GM12878 (cell line): ENCODE measurements at regions not wholly inside any gene's neighbourhood (a gene's known extent, or its start where the extent isn't known, plus 50 kb on each side); places are given as distances from the start of the nearest gene placed in this dataset.

Source experiments
- ATAC-seq: fragments of 200-7000 bp; cut with Tn5 transposase; 3 replicates; pipeline ENCODE4 v1.9.1; 2020; ENCODE audit warnings: mild to moderate bottlenecking, moderate library complexity
- BruUV-seq: library from RNA; stranded (reverse); fragments of 400-500 nt; replicated peaks from 2 replicates; lab custom pipeline; 2021; lab: Mats Ljungman, UMichigan
- CTCF ChIA-PET: fragments of 300-600 bp; sonication (Branson Sonifier 250); formaldehyde crosslinking; extraction: SDS; loops from one replicate; lab custom pipeline; 2021; ENCODE audit warnings: inconsistent platforms; lab: Yijun Ruan, JAX
- POLR2A ChIA-PET: fragments of 350-600 bp; formaldehyde crosslinking; extraction: SDS; loops from one replicate; lab custom pipeline; 2021; ENCODE audit warnings: inconsistent platforms; lab: Charles Lee
- RAD21 ChIA-PET: fragments of 300-600 bp; sonication (Branson Sonifier 250); formaldehyde crosslinking; loops from one replicate; lab custom pipeline; 2023; ENCODE audit warnings: antibody characterized with exemption; ENCODE audit not compliant: unreplicated experiment; lab: Charles Lee
- SMC1A ChIA-PET: fragments of 300-600 bp; sonication (Branson Sonifier 250); formaldehyde crosslinking; loops from one replicate; lab custom pipeline; 2023; ENCODE audit not compliant: unreplicated experiment, uncharacterized antibody; lab: Charles Lee
- DNase-seq: peaks from one replicate; pipeline ENCODE4 v3.0.0-alpha.2; 2011; ENCODE audit warnings: low read depth, low spot score
- FAIRE-seq: peaks from 3 replicates; lab custom pipeline; 2011; peaks lifted over from hg19 to GRCh38; lab: Jason Lieb, UNC
- H2AFZ ChIP-seq: 2 replicates; pipeline ENCODE4 v1.6.0; 2011; ENCODE audit warnings: low read depth, low read length, control low read depth; ENCODE audit not compliant: control insufficient read depth
- H3K27ac ChIP-seq: 2 replicates; pipeline ENCODE4 v1.5.1; 2011; ENCODE audit warnings: control low read depth; ENCODE audit not compliant: control insufficient read depth, insufficient read depth
- H3K27me3 ChIP-seq, 2 experiments: replicated peaks in 1 of 2; 2 replicates each; pipeline versions ENCODE4 v1.6.0 to v1.6.1; 2011; ENCODE audit warnings: low read length in 1 of 2; ENCODE audit not compliant: control insufficient read depth in 2 of 2, insufficient read depth in 2 of 2
- H3K36me3 ChIP-seq, 2 experiments: 2 replicates each; pipeline ENCODE4 v1.5.1; 2011; ENCODE audit warnings: low read length in 1 of 2; ENCODE audit not compliant: control insufficient read depth in 2 of 2, insufficient read depth in 2 of 2
- H3K4me1 ChIP-seq: 2 replicates; pipeline ENCODE4 v1.6.1; 2011; ENCODE audit warnings: mild to moderate bottlenecking, low read length, moderate library complexity, mixed read lengths; ENCODE audit not compliant: control insufficient read depth, insufficient read depth
- H3K4me2 ChIP-seq: 2 replicates; pipeline ENCODE4 v1.6.0; 2011; ENCODE audit warnings: control low read depth; ENCODE audit not compliant: control insufficient read depth, insufficient read depth
- H3K4me3 ChIP-seq: fragments of 200-600 bp; sonication (generic); 2 replicates; pipeline ENCODE4 v1.5.1; 2016
- H3K79me2 ChIP-seq: 2 replicates; pipeline ENCODE4 v1.6.0; 2011; ENCODE audit warnings: low read length; ENCODE audit not compliant: control insufficient read depth, insufficient read depth
- H3K9ac ChIP-seq: 2 replicates; pipeline ENCODE4 v1.8.0; 2011; ENCODE audit warnings: low read length, control low read depth, mixed read lengths; ENCODE audit not compliant: control insufficient read depth, insufficient read depth
- H3K9me3 ChIP-seq: replicated peaks from 3 replicates; pipeline ENCODE4 v1.5.1; 2011; ENCODE audit warnings: mild to moderate bottlenecking, low read length; ENCODE audit not compliant: control insufficient read depth, insufficient read depth
- H4K20me1 ChIP-seq: 2 replicates; pipeline ENCODE4 v1.6.0; 2011; ENCODE audit not compliant: control insufficient read depth, insufficient read depth
- BCL3 ChIP-seq: IDR thresholded peaks from 2 replicates; pipeline ENCODE4 v1.6.1; 2011; ENCODE audit warnings: borderline replicate concordance, low read depth, mild to moderate bottlenecking, moderate library complexity, low read length; ENCODE audit not compliant: insufficient read depth, poor library complexity, severe bottlenecking
- FOS ChIP-seq: IDR thresholded peaks from 3 replicates; pipeline ENCODE4 v1.6.1; 2011; ENCODE audit warnings: borderline replicate concordance; ENCODE audit not compliant: insufficient read length; ENCODE audit errors: extremely low read depth
- HDAC2 ChIP-seq: fragments of 200-600 bp; sonication (generic); IDR thresholded peaks from 2 replicates; pipeline ENCODE4 v1.6.1; 2017
- IKZF1 ChIP-seq: fragments of 450-650 bp; conservative IDR thresholded peaks from 2 replicates; pipeline ENCODE4 v1.6.1; 2017; ENCODE audit warnings: antibody characterized with exemption, mild to moderate bottlenecking
- JUNB ChIP-seq: IDR thresholded peaks from 2 replicates; pipeline ENCODE4 v1.6.1; 2016; ENCODE audit warnings: antibody characterized with exemption, mild to moderate bottlenecking
- JUND ChIP-seq: IDR thresholded peaks from 2 replicates; pipeline ENCODE4 v1.6.1; 2012; ENCODE audit warnings: low read depth, mild to moderate bottlenecking, low read length, improper control_type of control experiment, moderate library complexity
- KLF5 ChIP-seq: fragments of 450-650 bp; IDR thresholded peaks from 2 replicates; pipeline ENCODE4 v1.6.1; 2014; ENCODE audit warnings: mild to moderate bottlenecking; ENCODE audit not compliant: partially characterized antibody
- NFYA ChIP-seq: IDR thresholded peaks from 2 replicates; pipeline ENCODE4 v1.6.1; 2011; ENCODE audit warnings: low read depth, mild to moderate bottlenecking, low read length, improper control_type of control experiment, borderline replicate concordance
- NRF1 ChIP-seq: conservative IDR thresholded peaks from 2 replicates; pipeline ENCODE4 v1.6.1; 2011; ENCODE audit warnings: mild to moderate bottlenecking, low read depth, low read length, improper control_type of control experiment
- POLR2A ChIP-seq: IDR thresholded peaks from 2 replicates; pipeline ENCODE4 v1.6.1; 2011; ENCODE audit warnings: low read depth, mild to moderate bottlenecking, low read length
- POLR2AphosphoS5 ChIP-seq: IDR thresholded peaks from 2 replicates; pipeline ENCODE4 v1.6.1; 2011; ENCODE audit warnings: mild to moderate bottlenecking, low read length, inconsistent platforms
- RB1 ChIP-seq: fragments of 450-650 bp; formaldehyde crosslinking; IDR thresholded peaks from 2 replicates; pipeline ENCODE4 v1.6.1; 2017; ENCODE audit warnings: mild to moderate bottlenecking, borderline replicate concordance
- RCOR1 ChIP-seq: conservative IDR thresholded peaks from 2 replicates; pipeline ENCODE4 v1.6.1; 2012; ENCODE audit warnings: low read depth, low read length, improper control_type of control experiment
- RELB ChIP-seq: fragments of 450-650 bp; IDR thresholded peaks from 2 replicates; pipeline ENCODE4 v1.6.1; 2017; ENCODE audit warnings: low read depth, mild to moderate bottlenecking, moderate library complexity
- TBL1XR1 ChIP-seq: IDR thresholded peaks from 2 replicates; pipeline ENCODE4 v1.6.1; 2012; ENCODE audit warnings: low read depth, low read length, improper control_type of control experiment
- ZNF217 ChIP-seq: fragments of 450-650 bp; IDR thresholded peaks from 2 replicates; pipeline ENCODE4 v1.6.1; 2017; ENCODE audit warnings: antibody characterized with exemption, mild to moderate bottlenecking
- WGBS: methylation state at CpG from one replicate; pipeline ENCODE4 v1.1.6; 2016; ENCODE audit warnings: low lambda C conversion rate; ENCODE audit not compliant: insufficient replicate concordance, insufficient coverage; ENCODE audit errors: missing lambda C conversion rate; 5-methylcytosine and 5-hydroxymethylcytosine counted together
- in situ Hi-C: fragments of 300-500 bp; cut with MboI; formaldehyde crosslinking; loops from 9 replicates; pipeline ENCODE4 v1.14.3; 2018; ENCODE audit warnings: mixed read lengths
- intact Hi-C: fragments of 100-400 bp; cut with micrococcal nuclease; formaldehyde crosslinking; loops from one replicate; pipeline ENCODE4 v1.14.2; 2022; ENCODE audit not compliant: unreplicated experiment
- TF ChIP-seq, protein P1 (sequence below), 3 experiments: IDR thresholded peaks in 2 of 3; conservative IDR thresholded peaks in 1 of 3; 2 replicates each; pipeline ENCODE4 v1.5.1; 2011; ENCODE audit warnings: low read depth in 3 of 3, low read length in 3 of 3, mild to moderate bottlenecking in 3 of 3, control low read depth in 2 of 3, moderate library complexity in 2 of 3, inconsistent platforms in 1 of 3, mixed read lengths in 1 of 3; ENCODE audit not compliant: control insufficient read depth in 2 of 3, insufficient read depth in 1 of 3; ENCODE audit errors: extremely low read depth in 1 of 3
- TF ChIP-seq, protein P2 (sequence below): IDR thresholded peaks from 2 replicates; pipeline ENCODE4 v1.6.1; 2011; ENCODE audit warnings: mild to moderate bottlenecking, low read depth, low read length, moderate library complexity; ENCODE audit not compliant: insufficient replicate concordance
- TF ChIP-seq, protein P3 (sequence below): IDR thresholded peaks from 2 replicates; pipeline ENCODE4 v1.6.1; 2011; ENCODE audit warnings: low read depth, mild to moderate bottlenecking, low read length, moderate library complexity, borderline replicate concordance; ENCODE audit errors: extremely low read depth

DNA sequence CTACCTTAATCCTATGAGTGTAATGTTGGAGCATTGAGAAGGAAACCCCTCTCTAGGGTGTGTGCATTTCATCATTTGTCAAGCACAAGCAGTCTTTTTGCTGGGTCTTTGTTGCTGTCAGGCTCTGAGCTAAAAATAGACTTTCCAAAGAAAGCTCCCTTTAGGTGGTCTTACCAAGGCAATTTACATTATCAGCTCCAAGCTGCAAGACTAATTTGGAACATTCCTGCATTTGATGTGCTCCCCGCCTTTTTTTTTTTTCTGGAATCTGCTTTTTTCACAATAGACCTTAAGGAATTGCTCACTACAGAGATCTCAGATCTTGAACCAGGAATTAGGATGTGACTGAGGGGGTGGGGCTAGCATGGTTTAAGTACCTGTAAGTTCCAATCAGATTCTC lies 60.6 kb upstream of the STAC start:
- H2AFZ ChIP-seq: no peak overlapping the region
- BruUV-seq: no TSS peak
- 0% methylated on average over 1 of the region's 1 CpG for WGBS
- no peaks in the 10 kb centered on the region for H3K9me3 ChIP-seq
- ChIA-PET SMC1A (interaction anchor here (0.7 kb wide), 1 partner anchor 87 kb away, joined by 3 read pairs; no protein-coding TSS in a partner anchor), RAD21 (no interaction called here), POLR2A (no interaction called here), CTCF (interaction anchor here (1.2 to 1.3 kb wide), 2 partner anchors 14 to 30 kb away, joined by 3 to 4 read pairs; no protein-coding TSS in a partner anchor)
- no peaks in the 10 kb centered on the region for H3K79me2 ChIP-seq
- H4K20me1 ChIP-seq: no peaks in the 10 kb centered on the region
- in situ Hi-C loops (no loop called here), intact Hi-C loops (no loop called here)
- DNase-seq (no peak), ATAC-seq (no peak), FAIRE-seq (no peak)
- no peak overlapping the region for H3K4me2 ChIP-seq
- H3K36me3 ChIP-seq: no peaks in the 10 kb centered on the region
- H3K4me3 ChIP-seq: no peak overlapping the region
- no peak overlapping the region for H3K9ac ChIP-seq
- no peak for TF ChIP-seq RB1
- TF ChIP-seq HDAC2: no peak
- TF ChIP-seq ZNF217: no peak
- TF ChIP-seq JUND: no peak
- TF ChIP-seq, protein P1, sequence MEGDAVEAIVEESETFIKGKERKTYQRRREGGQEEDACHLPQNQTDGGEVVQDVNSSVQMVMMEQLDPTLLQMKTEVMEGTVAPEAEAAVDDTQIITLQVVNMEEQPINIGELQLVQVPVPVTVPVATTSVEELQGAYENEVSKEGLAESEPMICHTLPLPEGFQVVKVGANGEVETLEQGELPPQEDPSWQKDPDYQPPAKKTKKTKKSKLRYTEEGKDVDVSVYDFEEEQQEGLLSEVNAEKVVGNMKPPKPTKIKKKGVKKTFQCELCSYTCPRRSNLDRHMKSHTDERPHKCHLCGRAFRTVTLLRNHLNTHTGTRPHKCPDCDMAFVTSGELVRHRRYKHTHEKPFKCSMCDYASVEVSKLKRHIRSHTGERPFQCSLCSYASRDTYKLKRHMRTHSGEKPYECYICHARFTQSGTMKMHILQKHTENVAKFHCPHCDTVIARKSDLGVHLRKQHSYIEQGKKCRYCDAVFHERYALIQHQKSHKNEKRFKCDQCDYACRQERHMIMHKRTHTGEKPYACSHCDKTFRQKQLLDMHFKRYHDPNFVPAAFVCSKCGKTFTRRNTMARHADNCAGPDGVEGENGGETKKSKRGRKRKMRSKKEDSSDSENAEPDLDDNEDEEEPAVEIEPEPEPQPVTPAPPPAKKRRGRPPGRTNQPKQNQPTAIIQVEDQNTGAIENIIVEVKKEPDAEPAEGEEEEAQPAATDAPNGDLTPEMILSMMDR (IDR thresholded peaks at IDR 0.05 in 2 of 3, conservative IDR thresholded peaks at IDR 0.05 in 1 of 3; ENCODE audit: control insufficient read depth in 2 of 3, extremely low read depth in 1 of 3, insufficient read depth in 1 of 3, low read depth in 3 of 3, low read length in 3 of 3): no peak
- TF ChIP-seq KLF5: no peak
- no peak for TF ChIP-seq FOS
- no peak for TF ChIP-seq NRF1
- TF ChIP-seq TBL1XR1: no peak
- TF ChIP-seq RCOR1: no peak
- no peak for TF ChIP-seq JUNB
- TF ChIP-seq NFYA: no peak
- TF ChIP-seq IKZF1: no peak
- TF ChIP-seq, protein P2, sequence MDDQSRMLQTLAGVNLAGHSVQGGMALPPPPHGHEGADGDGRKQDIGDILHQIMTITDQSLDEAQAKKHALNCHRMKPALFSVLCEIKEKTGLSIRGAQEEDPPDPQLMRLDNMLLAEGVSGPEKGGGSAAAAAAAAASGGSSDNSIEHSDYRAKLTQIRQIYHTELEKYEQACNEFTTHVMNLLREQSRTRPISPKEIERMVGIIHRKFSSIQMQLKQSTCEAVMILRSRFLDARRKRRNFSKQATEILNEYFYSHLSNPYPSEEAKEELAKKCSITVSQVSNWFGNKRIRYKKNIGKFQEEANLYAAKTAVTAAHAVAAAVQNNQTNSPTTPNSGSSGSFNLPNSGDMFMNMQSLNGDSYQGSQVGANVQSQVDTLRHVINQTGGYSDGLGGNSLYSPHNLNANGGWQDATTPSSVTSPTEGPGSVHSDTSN: no peak
- TF ChIP-seq POLR2AphosphoS5: no peak
- TF ChIP-seq RELB: no peak
- TF ChIP-seq BCL3: no peak
- TF ChIP-seq, protein P3, sequence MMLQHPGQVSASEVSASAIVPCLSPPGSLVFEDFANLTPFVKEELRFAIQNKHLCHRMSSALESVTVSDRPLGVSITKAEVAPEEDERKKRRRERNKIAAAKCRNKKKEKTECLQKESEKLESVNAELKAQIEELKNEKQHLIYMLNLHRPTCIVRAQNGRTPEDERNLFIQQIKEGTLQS: no peak
- TF ChIP-seq POLR2A: no peak
- no peaks in the 10 kb centered on the region for H3K4me1 ChIP-seq
- no peak overlapping the region for H3K27ac ChIP-seq
- no peaks in the 10 kb centered on the region for H3K27me3 ChIP-seq
